Loucy (cell line): ENCODE measurements at regions not wholly inside any gene's neighbourhood (a gene's known extent, or its start where the extent isn't known, plus 50 kb on each side); places are given as distances from the start of the nearest gene placed in this dataset.

ENCODE experiments used
- H2AFZ ChIP-seq: fragments of 200-600 bp; sonication (generic); 2 replicates; pipeline ENCODE4 v1.6.0; 2016; ENCODE audit warnings: antibody characterized with exemption, mild to moderate bottlenecking, low read length, moderate library complexity
- H3F3A ChIP-seq: fragments of 200-600 bp; 2 replicates; pipeline ENCODE4 v1.6.0; 2016; ENCODE audit warnings: antibody characterized with exemption, low read depth, mild to moderate bottlenecking
- H3K27me3 ChIP-seq: fragments of 200-600 bp; sonication (generic); 2 replicates; pipeline ENCODE4 v1.6.1; 2014; ENCODE audit warnings: low read length, mild to moderate bottlenecking; ENCODE audit not compliant: insufficient read depth, poor library complexity, severe bottlenecking
- H3K36me3 ChIP-seq: fragments of 200-600 bp; sonication (generic); 2 replicates; pipeline ENCODE4 v1.6.1; 2016; ENCODE audit warnings: low read length; ENCODE audit not compliant: insufficient read depth
- H3K4me1 ChIP-seq: fragments of 200-600 bp; sonication (generic); 2 replicates; pipeline ENCODE4 v1.5.1; 2014; ENCODE audit warnings: low read length, mild to moderate bottlenecking; ENCODE audit not compliant: insufficient read depth, poor library complexity, severe bottlenecking
- H3K4me2 ChIP-seq: fragments of 200-600 bp; sonication (generic); 2 replicates; pipeline ENCODE4 v1.6.0; 2014; ENCODE audit warnings: antibody characterized with exemption, low read length, low read depth, mild to moderate bottlenecking; ENCODE audit not compliant: poor library complexity, severe bottlenecking
- H3K4me3 ChIP-seq: fragments of 200-600 bp; sonication (generic); 2 replicates; pipeline ENCODE4 v1.5.1; 2014; ENCODE audit warnings: low read length, mild to moderate bottlenecking, mixed read lengths; ENCODE audit not compliant: poor library complexity, severe bottlenecking
- H3K79me2 ChIP-seq: fragments of 200-600 bp; sonication (generic); 2 replicates; pipeline ENCODE4 v1.6.1; 2014; ENCODE audit warnings: low read length; ENCODE audit not compliant: insufficient read depth
- H3K9ac ChIP-seq: fragments of 200-600 bp; sonication (generic); 2 replicates; pipeline ENCODE4 v1.6.0; 2014; ENCODE audit warnings: mild to moderate bottlenecking, low read depth, low read length, moderate library complexity; ENCODE audit not compliant: poor library complexity, severe bottlenecking
- H3K9me2 ChIP-seq: fragments of 200-600 bp; sonication (generic); replicated peaks from 2 replicates; pipeline ENCODE4 v1.6.1; 2016; ENCODE audit warnings: low read depth, low read length, mixed read lengths
- H3K9me3 ChIP-seq: fragments of 200-600 bp; sonication (generic); 2 replicates; pipeline ENCODE4 v1.6.1; 2014; ENCODE audit warnings: mild to moderate bottlenecking, antibody characterized with exemption, low read length, low read depth; ENCODE audit not compliant: insufficient read depth
- H4K20me1 ChIP-seq: fragments of 200-600 bp; sonication (generic); 2 replicates; pipeline ENCODE4 v1.6.0; 2014; ENCODE audit warnings: antibody characterized with exemption, low read length, mild to moderate bottlenecking; ENCODE audit not compliant: insufficient read depth, poor library complexity, severe bottlenecking
- CTCF ChIP-seq: fragments of 200-600 bp; sonication (generic); conservative IDR thresholded peaks from 2 replicates; pipeline ENCODE4 v1.5.1; 2014; ENCODE audit warnings: mild to moderate bottlenecking, antibody characterized with exemption, low read length
- EZH2phosphoT487 ChIP-seq: fragments of 200-600 bp; IDR thresholded peaks from 2 replicates; pipeline ENCODE4 v1.6.1; 2018; ENCODE audit warnings: antibody characterized with exemption, mild to moderate bottlenecking, moderate library complexity, borderline replicate concordance

- TF ChIP-seq EZH2phosphoT487 (no peak), CTCF (no peak)
Measured at GRCh38 chr2:172351586-172351985, 75.8 kb upstream of the ITGA6 start.

DNA sequence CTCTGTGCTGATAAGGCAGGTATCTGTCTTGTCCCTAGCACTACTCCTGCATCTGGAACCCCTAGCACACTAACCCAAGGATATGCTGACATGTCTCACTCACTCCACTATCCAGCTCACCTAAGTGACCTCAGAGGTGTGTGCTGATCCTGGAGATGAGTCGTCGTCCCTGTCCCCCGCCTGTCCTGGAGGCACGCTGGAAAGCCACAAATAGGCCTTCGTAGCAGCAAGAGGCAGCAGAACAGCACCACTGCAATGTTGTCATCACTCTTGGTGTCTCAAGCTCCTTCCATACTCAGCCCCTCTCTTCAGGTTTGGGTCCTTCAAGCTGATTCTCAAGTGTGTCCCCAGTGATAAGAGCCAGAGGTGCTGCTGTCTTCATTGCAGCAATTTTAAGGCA is 73.0 kb upstream of the ITGA6 start:
- H3K36me3 ChIP-seq = no peaks in the 10 kb centered on the region
- H3K27me3 ChIP-seq = no peaks in the 10 kb centered on the region
- peaks cover 13% of the 10 kb centered on the region for H3K4me1 ChIP-seq
- H3K9me2 ChIP-seq = no peaks in the 10 kb centered on the region
- no peaks in the 10 kb centered on the region for H3F3A ChIP-seq
- no peaks in the 10 kb centered on the region for H3K79me2 ChIP-seq
- H3K9ac ChIP-seq = no peak overlapping the region
- no peaks in the 10 kb centered on the region for H3K9me3 ChIP-seq
- no peaks in the 10 kb centered on the region for H4K20me1 ChIP-seq
- H3K4me3 ChIP-seq = no peak overlapping the region
- no peak overlapping the region for H3K4me2 ChIP-seq
- TF ChIP-seq CTCF (no peak), EZH2phosphoT487 (no peak)
- no peak overlapping the region for H2AFZ ChIP-seq

More at GRCh38 chr2:172351586-172351985, 75.8 kb upstream of the ITGA6 start:
- Histone ChIP-seq H3K4me1 (peaks cover 4% of the 10 kb centered on the region), H3K79me2 (no peaks in the 10 kb centered on the region), H3K4me3 (no peak overlapping the region), H3K9me3 (no peaks in the 10 kb centered on the region), H3K9me2 (no peaks in the 10 kb centered on the region), H3K4me2 (no peak overlapping the region), H3K9ac (no peak overlapping the region), H3F3A (no peaks in the 10 kb centered on the region), H3K36me3 (no peaks in the 10 kb centered on the region), H2AFZ (no peak overlapping the region), H4K20me1 (no peaks in the 10 kb centered on the region), H3K27me3 (no peaks in the 10 kb centered on the region)

GRCh38 chr2:172357442-172357841 is 69.9 kb upstream of the ITGA6 start:
- Histone ChIP-seq H3F3A (no peaks in the 10 kb centered on the region), H3K4me2 (no peak overlapping the region), H3K4me3 (no peak overlapping the region), H3K79me2 (no peaks in the 10 kb centered on the region), H3K9me2 (no peaks in the 10 kb centered on the region), H3K9me3 (no peaks in the 10 kb centered on the region), H3K36me3 (no peaks in the 10 kb centered on the region), H3K27me3 (no peaks in the 10 kb centered on the region), H3K9ac (no peak overlapping the region), H3K4me1 (peaks cover 9% of the 10 kb centered on the region), H4K20me1 (no peaks in the 10 kb centered on the region), H2AFZ (no peak overlapping the region)
- TF ChIP-seq EZH2phosphoT487 (no peak), CTCF (no peak)
